ENCODE measurements at regions not wholly inside any gene's neighbourhood (a gene's known extent, or its start where the extent isn't known, plus 50 kb on each side); places are given as distances from the start of the nearest gene placed in this dataset.

- TF ChIP-seq POLR2A (IDR thresholded peaks at IDR 0.05) (no peak), CTCF (IDR thresholded peaks at IDR 0.05 in 4 of 5, conservative IDR thresholded peaks at IDR 0.05 in 1 of 5) (no peak)
These were observed 634.1 kb upstream of the TBL1XR1 start for GRCh38 chr3:177831361-177831760.
